ENCODE measurements at regions not wholly inside any gene's neighbourhood (a gene's known extent, or its start where the extent isn't known, plus 50 kb on each side); places are given as distances from the start of the nearest gene placed in this dataset.

DNA sequence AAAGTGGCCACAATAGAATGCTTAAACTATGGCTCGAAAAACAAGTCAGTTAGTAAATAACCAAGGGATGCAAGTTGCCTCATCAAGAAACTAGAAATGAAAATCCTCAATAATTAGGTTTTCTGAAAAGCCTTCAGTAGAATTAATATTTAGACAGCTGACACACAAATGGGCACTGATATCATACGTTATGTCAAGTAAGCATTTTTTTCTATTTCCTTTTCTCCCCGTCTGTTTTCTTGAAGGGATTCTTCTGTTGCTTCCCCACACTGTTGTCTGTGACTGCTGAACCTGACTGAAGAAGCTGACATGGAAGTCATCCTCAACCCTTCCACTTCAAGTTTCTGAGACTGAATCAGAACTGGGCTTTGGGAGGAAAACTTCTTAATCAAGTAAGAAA lies 151.8 kb upstream of the CADM2 start:
- TF ChIP-seq POLR2A (IDR thresholded peaks at IDR 0.05) = no peak
- TF ChIP-seq, protein P1, sequence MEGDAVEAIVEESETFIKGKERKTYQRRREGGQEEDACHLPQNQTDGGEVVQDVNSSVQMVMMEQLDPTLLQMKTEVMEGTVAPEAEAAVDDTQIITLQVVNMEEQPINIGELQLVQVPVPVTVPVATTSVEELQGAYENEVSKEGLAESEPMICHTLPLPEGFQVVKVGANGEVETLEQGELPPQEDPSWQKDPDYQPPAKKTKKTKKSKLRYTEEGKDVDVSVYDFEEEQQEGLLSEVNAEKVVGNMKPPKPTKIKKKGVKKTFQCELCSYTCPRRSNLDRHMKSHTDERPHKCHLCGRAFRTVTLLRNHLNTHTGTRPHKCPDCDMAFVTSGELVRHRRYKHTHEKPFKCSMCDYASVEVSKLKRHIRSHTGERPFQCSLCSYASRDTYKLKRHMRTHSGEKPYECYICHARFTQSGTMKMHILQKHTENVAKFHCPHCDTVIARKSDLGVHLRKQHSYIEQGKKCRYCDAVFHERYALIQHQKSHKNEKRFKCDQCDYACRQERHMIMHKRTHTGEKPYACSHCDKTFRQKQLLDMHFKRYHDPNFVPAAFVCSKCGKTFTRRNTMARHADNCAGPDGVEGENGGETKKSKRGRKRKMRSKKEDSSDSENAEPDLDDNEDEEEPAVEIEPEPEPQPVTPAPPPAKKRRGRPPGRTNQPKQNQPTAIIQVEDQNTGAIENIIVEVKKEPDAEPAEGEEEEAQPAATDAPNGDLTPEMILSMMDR (IDR thresholded peaks at IDR 0.05) = no peak

Measured in sigmoid colon (tissue), 3 donors.